ENCODE measurements at regions not wholly inside any gene's neighbourhood (a gene's known extent, or its start where the extent isn't known, plus 50 kb on each side); places are given as distances from the start of the nearest gene placed in this dataset.
"Not testable (repeated sequence)": the region's sequence is repeated elsewhere in the genome, so short reads cannot be mapped to it uniquely, and the experiment has no call there.

DNA sequence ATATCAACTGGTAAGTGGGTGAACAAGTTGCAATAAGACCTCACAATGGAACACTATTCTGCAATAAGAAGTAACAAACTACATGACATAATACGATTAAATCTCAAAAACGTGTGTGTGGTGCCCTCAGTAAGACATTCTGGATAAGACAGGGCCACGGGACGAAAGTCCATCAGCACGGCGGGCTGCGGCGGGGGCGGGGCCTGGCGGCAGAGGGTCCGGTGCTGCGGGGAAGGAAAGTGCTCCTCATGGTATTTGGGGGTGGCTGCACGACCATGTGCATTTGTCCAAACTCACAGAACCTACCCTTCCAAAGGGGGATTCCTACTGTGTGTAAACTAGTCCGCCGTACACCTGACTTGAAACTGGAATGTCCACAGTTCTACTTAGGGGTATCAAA, 341.8 kb downstream of the TCERG1L start:
- Histone ChIP-seq H3K36me3 (ENCODE audit: control insufficient read depth, insufficient read depth, low read length) (no peaks in the 10 kb centered on the region), H3K4me3 (replicated peaks; ENCODE audit: low read depth, low read length) (no peak overlapping the region), H3K27me3 (replicated peaks; ENCODE audit: control insufficient read depth, insufficient read depth, low read length) (no peaks in the 10 kb centered on the region)
- TF ChIP-seq, protein P1, sequence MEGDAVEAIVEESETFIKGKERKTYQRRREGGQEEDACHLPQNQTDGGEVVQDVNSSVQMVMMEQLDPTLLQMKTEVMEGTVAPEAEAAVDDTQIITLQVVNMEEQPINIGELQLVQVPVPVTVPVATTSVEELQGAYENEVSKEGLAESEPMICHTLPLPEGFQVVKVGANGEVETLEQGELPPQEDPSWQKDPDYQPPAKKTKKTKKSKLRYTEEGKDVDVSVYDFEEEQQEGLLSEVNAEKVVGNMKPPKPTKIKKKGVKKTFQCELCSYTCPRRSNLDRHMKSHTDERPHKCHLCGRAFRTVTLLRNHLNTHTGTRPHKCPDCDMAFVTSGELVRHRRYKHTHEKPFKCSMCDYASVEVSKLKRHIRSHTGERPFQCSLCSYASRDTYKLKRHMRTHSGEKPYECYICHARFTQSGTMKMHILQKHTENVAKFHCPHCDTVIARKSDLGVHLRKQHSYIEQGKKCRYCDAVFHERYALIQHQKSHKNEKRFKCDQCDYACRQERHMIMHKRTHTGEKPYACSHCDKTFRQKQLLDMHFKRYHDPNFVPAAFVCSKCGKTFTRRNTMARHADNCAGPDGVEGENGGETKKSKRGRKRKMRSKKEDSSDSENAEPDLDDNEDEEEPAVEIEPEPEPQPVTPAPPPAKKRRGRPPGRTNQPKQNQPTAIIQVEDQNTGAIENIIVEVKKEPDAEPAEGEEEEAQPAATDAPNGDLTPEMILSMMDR (IDR thresholded peaks at IDR 0.05; ENCODE audit: insufficient read depth, low read length, poor library complexity, severe bottlenecking): no peak
- DNase-seq (ENCODE audit: extremely low read depth, insufficient read length): no peak

DNA sequence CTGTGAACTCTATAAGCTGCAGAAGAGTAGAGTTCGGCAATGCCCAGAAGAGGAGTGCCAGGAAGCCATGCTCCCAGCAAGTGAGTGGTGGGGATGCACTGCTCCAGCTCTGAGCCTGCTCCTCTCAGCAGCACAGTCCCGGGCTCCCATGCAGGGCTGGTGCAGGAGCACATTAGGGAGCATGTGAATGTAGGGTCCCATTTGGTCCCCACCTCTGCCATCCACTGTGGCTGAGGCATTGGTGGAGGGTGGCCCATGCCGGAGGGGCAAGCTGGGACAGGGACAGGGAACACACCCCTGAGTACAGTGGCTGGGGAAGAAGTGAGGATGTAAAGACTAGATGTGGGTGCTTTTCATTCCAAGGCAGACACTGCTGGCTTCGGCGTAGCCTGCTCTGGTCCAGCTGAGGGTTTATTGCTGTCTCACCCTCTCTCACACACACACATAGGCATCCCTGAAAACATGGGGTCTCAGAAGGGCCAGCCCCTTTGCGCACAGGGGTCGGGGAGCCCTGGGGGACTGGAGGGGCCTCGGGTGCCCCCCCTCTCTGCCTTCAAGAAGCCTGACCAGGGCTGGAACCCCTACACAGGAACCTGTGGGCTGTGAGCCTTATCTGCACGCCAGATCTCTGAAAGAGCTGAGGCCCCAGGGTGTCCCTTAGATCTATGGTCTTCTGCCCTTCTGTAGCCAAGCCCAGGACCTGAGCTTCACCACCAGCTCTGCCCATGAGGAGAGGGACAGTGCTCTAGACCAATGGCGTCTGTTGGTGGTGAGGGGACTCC, 341.0 kb downstream of the TCERG1L start:
- TF ChIP-seq, protein P1 (IDR thresholded peaks at IDR 0.05; ENCODE audit: insufficient read depth, low read length, poor library complexity, severe bottlenecking): no peak
- Histone ChIP-seq H3K4me3 (replicated peaks; ENCODE audit: low read depth, low read length) (no peak overlapping the region), H3K36me3 (ENCODE audit: control insufficient read depth, insufficient read depth, low read length) (no peaks in the 10 kb centered on the region), H3K27me3 (replicated peaks; ENCODE audit: control insufficient read depth, insufficient read depth, low read length) (no peaks in the 10 kb centered on the region)
- no peak for DNase-seq (ENCODE audit: extremely low read depth, insufficient read length)

DNA sequence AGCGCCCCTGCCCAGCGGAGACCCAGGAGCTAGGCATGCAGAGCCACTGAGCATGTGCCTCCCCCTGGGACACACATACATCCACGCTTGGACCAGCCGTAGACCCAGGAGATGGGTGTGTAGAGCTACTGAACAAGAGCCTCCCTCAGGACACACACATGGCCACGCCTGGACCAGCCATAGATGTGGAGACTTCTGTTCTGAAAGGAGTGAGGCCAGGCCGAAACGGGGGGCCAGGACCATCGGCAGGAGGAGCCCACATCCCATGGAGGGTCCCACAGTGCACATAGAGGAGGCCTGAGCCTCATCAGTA, 340.4 kb downstream of the TCERG1L start:
- TF ChIP-seq, protein P1 (IDR thresholded peaks at IDR 0.05; ENCODE audit: insufficient read depth, low read length, poor library complexity, severe bottlenecking): no peak

DNA sequence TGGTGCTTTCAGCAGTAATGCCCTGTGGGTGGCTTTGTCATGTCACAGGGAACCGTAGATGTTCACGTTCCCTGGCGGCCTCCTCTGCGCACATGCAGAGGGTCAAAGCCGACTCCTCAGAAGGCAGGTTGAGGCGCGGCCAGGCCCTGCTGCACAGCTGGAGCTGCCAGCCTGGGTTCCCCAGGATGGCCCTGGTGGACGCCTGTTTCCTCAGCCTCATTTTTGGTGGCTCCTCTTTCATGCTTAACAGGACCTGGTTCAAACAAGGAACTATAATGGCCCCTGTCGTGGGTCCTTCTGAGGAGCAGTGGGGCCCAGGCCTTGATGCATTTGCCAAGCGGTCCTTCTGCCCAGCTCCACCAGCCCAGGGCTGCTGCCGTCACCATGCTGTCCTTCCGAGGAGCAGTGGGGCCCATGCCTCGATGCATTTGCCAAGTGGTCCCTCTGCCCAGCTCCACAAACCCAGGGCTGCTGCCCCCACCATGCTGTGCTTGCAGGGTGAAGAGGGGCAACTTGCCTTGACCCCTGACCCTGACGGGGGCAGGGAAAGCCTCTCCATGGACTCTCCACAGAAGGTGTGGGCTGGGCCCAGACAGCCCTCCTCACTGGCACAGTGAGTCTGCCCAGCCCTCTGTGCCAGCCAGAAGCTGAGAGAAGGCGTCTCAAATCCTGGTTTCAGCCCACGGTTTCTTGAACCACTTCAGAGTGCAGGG, 338.2 kb downstream of the TCERG1L start:
- Histone ChIP-seq H3K36me3 (ENCODE audit: control insufficient read depth, insufficient read depth, low read length) (no peaks in the 10 kb centered on the region), H3K27me3 (replicated peaks; ENCODE audit: control insufficient read depth, insufficient read depth, low read length) (no peaks in the 10 kb centered on the region), H3K4me3 (replicated peaks; ENCODE audit: low read depth, low read length) (no peak overlapping the region)
- TF ChIP-seq, protein P1 (IDR thresholded peaks at IDR 0.05; ENCODE audit: insufficient read depth, low read length, poor library complexity, severe bottlenecking): no peak
- no peak for DNase-seq (ENCODE audit: extremely low read depth, insufficient read length)

More for the DNA sequence above, 340.4 kb downstream of the TCERG1L start:
- no peak for DNase-seq (ENCODE audit: extremely low read depth, insufficient read length)
- H3K4me3 ChIP-seq (replicated peaks; ENCODE audit: low read depth, low read length): no peak overlapping the region
- H3K27me3 ChIP-seq (replicated peaks; ENCODE audit: control insufficient read depth, insufficient read depth, low read length): no peaks in the 10 kb centered on the region
- H3K36me3 ChIP-seq (ENCODE audit: control insufficient read depth, insufficient read depth, low read length): no peaks in the 10 kb centered on the region

DNA sequence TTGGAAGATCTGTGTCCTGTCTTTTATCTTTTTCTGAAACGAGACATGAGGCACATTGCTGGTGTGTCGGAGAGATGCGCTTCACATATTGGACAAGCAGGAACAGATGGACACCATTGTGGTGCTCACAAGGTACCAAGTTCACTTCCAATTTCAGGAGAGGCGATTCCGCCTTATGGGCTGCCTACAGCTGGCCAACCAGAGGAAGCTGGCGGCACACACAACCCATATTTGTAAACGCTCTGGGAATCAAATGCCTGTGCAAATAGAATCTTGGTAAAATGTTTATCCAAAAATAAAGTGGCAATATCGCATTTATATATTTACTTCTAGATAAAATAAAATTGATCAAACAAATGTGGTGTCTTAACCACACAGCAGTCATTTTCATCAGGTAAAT, 337.4 kb downstream of the TCERG1L start:
- no peak for DNase-seq (ENCODE audit: extremely low read depth, insufficient read length)
- H3K36me3 ChIP-seq (ENCODE audit: control insufficient read depth, insufficient read depth, low read length): no peaks in the 10 kb centered on the region
- H3K4me3 ChIP-seq (replicated peaks; ENCODE audit: low read depth, low read length): no peak overlapping the region
- TF ChIP-seq, protein P1 (IDR thresholded peaks at IDR 0.05; ENCODE audit: insufficient read depth, low read length, poor library complexity, severe bottlenecking): no peak
- H3K27me3 ChIP-seq (replicated peaks; ENCODE audit: control insufficient read depth, insufficient read depth, low read length): no peaks in the 10 kb centered on the region

DNA sequence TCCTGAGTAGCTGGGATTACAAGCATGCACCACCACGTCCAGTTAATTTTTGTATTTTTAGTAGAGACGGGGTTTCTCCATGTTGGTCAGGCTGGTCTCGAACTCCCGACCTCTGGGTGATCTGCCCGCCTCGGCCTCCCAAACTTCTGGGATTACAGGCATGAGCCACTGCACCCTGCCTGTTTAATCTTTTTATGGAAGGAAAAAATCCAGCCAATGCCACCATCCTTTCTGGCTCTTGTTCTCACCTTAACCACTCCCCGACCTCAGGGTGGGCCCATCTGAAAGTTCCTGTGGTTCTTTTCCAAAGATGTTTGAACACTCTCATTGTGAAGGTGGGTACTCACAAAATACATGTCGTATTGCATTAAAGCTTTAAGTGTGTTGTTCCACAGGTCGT, 336.2 kb downstream of the TCERG1L start:
- DNase-seq (ENCODE audit: extremely low read depth, insufficient read length); H3K4me3 ChIP-seq (replicated peaks; ENCODE audit: low read depth, low read length); H3K27me3 ChIP-seq (replicated peaks; ENCODE audit: control insufficient read depth, insufficient read depth, low read length); H3K36me3 ChIP-seq (ENCODE audit: control insufficient read depth, insufficient read depth, low read length): not testable (repeated sequence)
